Activated CD4-positive, alpha-beta T cell treated with anti-CD3 and anti-CD28 coated beads, Interleukin-2, amount 10 ng/mL, durations not matched to agents 24 days and 14 days (primary cell): ENCODE measurements at regions not wholly inside any gene's neighbourhood (a gene's known extent, or its start where the extent isn't known, plus 50 kb on each side); places are given as distances from the start of the nearest gene placed in this dataset.

Experiments used
- DNase-seq: peaks from one replicate; pipeline ENCODE4 v3.0.0; 2022
- H3K27ac Mint-ChIP-seq: one replicate; pipeline ENCODE4 v1.8.0; 2022; ENCODE audit warnings: mild to moderate bottlenecking, mixed read lengths
- H3K27me3 Mint-ChIP-seq: one replicate; pipeline ENCODE4 v1.8.0; 2022; ENCODE audit warnings: mixed read lengths
- H3K36me3 Mint-ChIP-seq: one replicate; pipeline ENCODE4 v1.8.0; 2022; ENCODE audit warnings: low read depth, mild to moderate bottlenecking, mixed read lengths
- H3K4me1 Mint-ChIP-seq: one replicate; pipeline ENCODE4 v1.8.0; 2021; ENCODE audit warnings: mixed read lengths
- H3K4me3 Mint-ChIP-seq: one replicate; pipeline ENCODE4 v1.8.0; 2022; ENCODE audit warnings: mild to moderate bottlenecking, moderate library complexity, mixed read lengths
- H3K9me3 Mint-ChIP-seq: one replicate; pipeline ENCODE4 v1.8.0; 2021; ENCODE audit warnings: mixed read lengths
- intact Hi-C: fragments of 100-400 bp; cut with micrococcal nuclease; formaldehyde crosslinking; loops from one replicate; pipeline ENCODE4 v1.15.1; 2023

DNA sequence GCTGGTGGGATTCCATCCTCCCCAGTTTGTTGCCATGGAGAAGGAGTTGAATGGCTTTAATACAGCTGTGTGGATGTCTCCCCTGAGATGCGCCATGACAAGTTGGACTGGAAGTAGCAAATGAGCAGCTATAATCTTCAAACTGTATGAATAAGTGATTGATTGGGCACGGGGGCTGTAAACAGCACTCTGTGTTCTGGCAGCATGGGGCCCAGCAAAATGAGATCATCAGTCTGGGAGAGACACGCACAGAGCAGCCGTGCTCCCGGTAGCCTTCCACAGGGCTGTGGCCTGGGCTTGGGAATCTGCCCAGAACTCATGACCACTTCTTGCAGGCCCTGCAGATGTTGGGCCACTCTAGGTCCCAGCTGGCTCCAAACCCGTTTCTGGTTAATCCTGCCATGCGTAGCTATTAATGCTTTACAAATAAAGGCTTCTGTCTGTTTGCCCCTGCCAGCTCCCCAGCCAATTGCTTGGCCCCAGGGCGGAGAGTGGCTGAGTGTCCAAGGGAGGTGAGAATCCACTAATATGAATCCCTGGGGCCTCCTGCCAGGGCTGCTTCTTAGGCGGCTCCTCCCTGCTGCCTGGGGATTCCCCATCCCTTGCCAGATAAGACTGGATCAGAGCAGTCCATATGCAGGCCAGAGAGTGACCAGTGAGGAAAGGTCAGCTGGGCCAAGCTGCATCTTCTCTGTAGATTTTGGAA, 642.9 kb downstream of the AJAP1 start:
- no peaks in the 10 kb centered on the region for H3K4me1 Mint-ChIP-seq
- no peaks in the 10 kb centered on the region for H3K36me3 Mint-ChIP-seq
- H3K9me3 Mint-ChIP-seq: no peaks in the 10 kb centered on the region
- no peaks in the 10 kb centered on the region for H3K27me3 Mint-ChIP-seq
- H3K4me3 Mint-ChIP-seq: no peak overlapping the region
- no peak for DNase-seq
- H3K27ac Mint-ChIP-seq: no peak overlapping the region
- intact Hi-C loops: no loop called here

DNA sequence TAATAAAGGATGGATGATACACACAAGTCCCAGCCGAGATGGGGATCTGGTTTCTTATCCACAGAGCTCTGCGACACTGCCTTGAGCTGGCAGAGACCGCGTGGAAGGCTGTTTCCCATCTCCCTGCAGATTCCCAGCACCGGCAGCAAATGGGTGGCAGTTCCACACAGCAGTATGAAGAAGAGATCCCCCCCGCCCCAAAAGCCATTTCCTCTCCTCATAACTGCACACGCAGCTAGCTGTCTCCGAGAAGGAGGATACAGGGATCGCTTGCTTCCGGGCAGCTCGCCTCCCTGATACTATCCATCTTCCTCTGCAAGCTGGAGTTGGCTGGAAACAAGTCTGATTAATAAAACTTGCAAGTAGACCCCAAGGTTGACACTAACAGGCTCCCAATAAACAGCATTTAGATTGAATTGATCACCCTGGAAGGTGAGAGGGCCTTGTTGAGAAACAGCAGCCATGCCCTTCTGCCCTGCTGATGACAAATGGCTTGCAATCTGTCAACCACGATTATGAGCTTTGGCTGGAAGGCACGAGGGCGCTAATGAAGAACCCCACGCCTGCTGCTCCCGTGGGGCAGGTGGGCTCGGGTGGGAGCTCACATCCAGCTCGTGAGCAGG, 642.3 kb downstream of the AJAP1 start:
- H3K4me1 Mint-ChIP-seq: no peaks in the 10 kb centered on the region
- intact Hi-C loops: no loop called here
- no peaks in the 10 kb centered on the region for H3K9me3 Mint-ChIP-seq
- H3K4me3 Mint-ChIP-seq: no peak overlapping the region
- H3K27ac Mint-ChIP-seq: no peak overlapping the region
- DNase-seq: no peak
- H3K27me3 Mint-ChIP-seq: no peaks in the 10 kb centered on the region
- H3K36me3 Mint-ChIP-seq: no peaks in the 10 kb centered on the region

DNA sequence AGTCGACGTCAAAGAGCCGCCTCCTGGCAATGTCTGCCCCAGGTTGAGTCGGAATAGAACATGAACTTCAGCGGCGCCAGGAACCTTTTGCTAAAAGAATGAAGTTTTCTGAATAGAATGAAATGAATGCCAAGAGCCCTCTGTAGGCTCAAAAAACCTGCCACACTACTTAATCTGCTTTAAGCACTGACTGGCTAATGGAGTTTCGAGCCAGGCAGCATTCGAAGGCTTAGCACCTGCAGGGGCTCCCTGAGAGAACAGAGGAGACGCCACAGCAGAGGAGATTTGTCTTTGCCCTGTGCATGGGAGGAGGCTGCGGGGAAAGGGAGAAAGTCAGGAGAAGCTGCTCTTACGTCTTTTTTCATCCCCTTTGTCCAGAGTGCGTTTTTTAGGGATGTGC, 641.7 kb downstream of the AJAP1 start:
- Mint-ChIP-seq H3K9me3 (no peaks in the 10 kb centered on the region), H3K36me3 (no peaks in the 10 kb centered on the region), H3K27ac (no peak overlapping the region)

DNA sequence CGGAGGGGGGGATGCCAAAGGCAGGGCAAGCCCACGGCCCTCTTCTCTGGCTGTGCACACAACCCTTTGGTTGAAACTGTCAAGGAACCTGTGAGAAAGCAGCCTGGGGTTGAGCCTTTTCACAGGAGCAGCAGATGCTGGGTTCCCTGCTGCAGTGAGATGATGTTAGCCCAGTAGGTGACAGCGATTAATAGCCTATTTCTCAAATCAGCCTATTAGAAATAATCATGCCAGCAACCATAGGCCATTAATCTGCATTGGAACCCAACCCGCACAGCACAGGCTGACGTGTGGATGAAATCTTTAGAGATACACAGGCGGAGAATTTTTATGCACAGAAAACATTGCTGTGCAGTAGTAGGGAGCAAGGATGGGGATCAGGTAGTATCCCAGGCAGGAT, 637.5 kb downstream of the AJAP1 start:
- intact Hi-C loops: no loop called here
- no peak overlapping the region for H3K27ac Mint-ChIP-seq
- no peak overlapping the region for H3K4me3 Mint-ChIP-seq
- no peaks in the 10 kb centered on the region for H3K4me1 Mint-ChIP-seq
- H3K9me3 Mint-ChIP-seq: no peaks in the 10 kb centered on the region
- no peaks in the 10 kb centered on the region for H3K36me3 Mint-ChIP-seq
- no peaks in the 10 kb centered on the region for H3K27me3 Mint-ChIP-seq
- no peak for DNase-seq

More for the DNA sequence above, 641.7 kb downstream of the AJAP1 start:
- Mint-ChIP-seq H3K4me1 (no peaks in the 10 kb centered on the region), H3K27me3 (no peaks in the 10 kb centered on the region), H3K4me3 (no peak overlapping the region)
- no peak for DNase-seq
- intact Hi-C loops: no loop called here

DNA sequence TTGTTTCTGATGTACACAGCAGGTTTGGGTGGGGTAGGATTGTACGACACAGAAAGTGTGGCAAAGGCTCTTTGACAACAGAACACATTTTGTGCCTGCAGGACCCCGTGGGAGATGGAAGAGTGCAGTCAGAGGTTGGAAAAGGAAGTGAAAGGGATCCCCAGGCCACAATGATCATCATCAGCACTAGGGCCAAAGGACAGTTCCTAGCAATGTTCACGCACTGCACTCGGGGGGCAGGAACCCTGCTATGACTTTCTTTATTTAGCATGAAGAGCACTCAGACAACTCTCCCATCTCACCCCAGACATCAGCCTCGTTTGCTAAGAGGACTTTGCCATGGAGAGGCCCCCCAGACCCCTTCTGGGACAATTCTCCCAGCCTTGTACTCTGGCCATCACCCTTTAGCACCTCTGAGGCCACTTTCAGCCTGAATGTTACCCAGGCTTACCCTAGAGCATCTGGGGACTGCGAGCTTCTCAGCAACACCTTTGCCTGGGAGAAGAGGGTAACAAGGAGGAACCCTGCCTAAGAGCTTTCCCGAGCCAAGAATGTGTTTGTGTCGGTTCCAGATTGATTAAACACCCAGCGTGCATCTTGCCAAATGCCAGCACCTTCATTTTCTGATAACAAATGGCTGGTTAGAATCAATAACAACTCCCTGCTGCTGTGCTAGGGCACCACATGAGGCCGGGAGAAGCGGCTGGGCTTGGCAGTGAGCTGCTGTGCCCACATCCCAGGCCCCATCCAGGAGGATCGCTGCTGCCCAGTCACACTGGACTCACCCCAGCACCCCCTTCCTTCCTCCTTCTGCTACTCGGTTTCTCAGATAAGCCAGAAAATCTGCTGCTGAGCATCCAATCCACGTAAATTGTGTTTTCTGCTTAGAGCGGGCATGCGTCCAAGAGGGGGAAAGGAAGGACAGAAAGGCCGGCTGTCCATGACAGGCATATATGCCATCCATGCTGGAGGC, 633.1 kb downstream of the AJAP1 start:
- H3K27me3 Mint-ChIP-seq: no peaks in the 10 kb centered on the region
- no peaks in the 10 kb centered on the region for H3K9me3 Mint-ChIP-seq
- H3K27ac Mint-ChIP-seq: no peak overlapping the region
- H3K36me3 Mint-ChIP-seq: no peaks in the 10 kb centered on the region
- intact Hi-C loops: no loop called here
- no peak overlapping the region for H3K4me3 Mint-ChIP-seq
- H3K4me1 Mint-ChIP-seq: no peaks in the 10 kb centered on the region
- DNase-seq: no peak

DNA sequence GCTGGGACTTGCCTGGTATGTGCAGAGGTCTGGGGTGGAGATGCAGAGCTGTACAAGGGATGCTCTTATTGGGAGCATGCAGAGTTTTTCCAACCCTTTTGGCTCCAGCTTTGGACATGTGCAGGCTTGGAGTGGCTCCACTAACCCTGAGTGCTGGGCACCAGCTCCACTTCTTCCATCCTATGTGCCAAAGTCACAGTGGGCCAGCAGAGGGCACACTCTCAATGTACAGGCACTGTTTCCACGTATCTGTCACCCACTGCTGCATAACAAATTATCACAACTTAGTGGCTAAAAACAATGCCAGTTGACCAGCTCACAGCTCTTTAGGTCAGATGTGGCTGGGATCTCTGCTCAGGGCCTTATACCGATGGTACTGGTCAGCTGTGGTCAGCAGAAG, 631.8 kb downstream of the AJAP1 start:
- no peaks in the 10 kb centered on the region for H3K4me1 Mint-ChIP-seq
- no peaks in the 10 kb centered on the region for H3K27me3 Mint-ChIP-seq
- H3K4me3 Mint-ChIP-seq: no peak overlapping the region
- peak; percentile 80 for DNase-seq
- no peak overlapping the region for H3K27ac Mint-ChIP-seq
- intact Hi-C loops: no loop called here
- H3K9me3 Mint-ChIP-seq: no peaks in the 10 kb centered on the region
- H3K36me3 Mint-ChIP-seq: no peaks in the 10 kb centered on the region

DNA sequence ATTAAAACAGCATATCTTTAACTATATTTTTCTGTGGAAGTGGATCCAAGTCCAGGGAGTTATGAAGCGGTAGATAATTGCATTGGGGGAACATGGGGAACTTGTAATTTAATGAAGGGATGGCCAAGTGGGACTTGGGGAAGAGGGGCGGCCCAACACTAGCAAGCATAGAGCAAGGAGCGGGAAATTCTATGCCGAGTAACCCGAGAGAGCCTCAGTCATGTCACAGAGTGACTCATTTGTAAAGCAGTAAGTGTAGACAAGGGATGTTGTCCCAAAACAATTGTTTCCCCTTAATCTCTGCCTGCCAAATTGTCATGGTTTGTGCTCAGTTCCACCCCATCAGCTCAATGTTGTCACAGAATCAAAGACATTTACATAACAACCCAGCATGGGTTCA, 620.1 kb downstream of the AJAP1 start:
- Mint-ChIP-seq H3K9me3 (no peaks in the 10 kb centered on the region), H3K36me3 (no peaks in the 10 kb centered on the region), H3K4me1 (no peaks in the 10 kb centered on the region)

DNA sequence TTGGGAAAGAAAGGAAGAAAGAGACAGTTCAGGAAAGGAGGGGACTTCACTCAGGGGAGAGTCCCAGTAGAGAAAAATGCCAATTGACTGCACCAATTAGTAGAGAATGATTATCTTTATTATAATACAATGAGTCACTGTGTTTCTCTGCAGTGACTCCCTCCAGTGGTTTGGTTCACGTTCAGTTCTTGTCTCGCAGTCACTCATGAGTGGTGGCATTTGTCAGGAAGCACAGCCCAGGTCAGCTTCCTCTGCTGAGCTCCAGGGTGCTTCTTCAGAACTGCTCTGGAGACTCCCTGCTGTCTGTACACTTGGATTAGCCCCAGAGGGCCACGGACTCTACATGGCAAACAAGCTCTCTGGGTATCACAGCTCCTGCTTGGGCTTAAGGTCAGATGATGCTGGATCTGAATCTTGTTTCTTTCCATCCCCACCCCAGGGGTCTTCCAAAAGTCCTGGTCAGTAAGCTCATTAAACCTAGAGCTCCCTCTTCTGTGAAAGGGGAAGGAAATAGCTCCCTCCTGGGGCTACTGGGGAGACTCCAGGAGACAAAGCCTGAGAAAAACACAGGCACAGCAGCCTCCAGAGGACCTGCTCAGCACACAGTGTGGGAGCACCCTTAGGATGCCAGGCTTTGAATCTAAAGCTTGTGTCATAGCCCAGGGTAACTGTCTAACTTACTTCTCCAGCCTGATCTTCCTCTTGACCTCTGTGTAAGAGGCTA, 619.0 kb downstream of the AJAP1 start:
- H3K4me1 Mint-ChIP-seq: no peaks in the 10 kb centered on the region
- no peaks in the 10 kb centered on the region for H3K27me3 Mint-ChIP-seq
- intact Hi-C loops: no loop called here
- no peak overlapping the region for H3K4me3 Mint-ChIP-seq
- no peaks in the 10 kb centered on the region for H3K36me3 Mint-ChIP-seq
- no peaks in the 10 kb centered on the region for H3K9me3 Mint-ChIP-seq
- no peak for DNase-seq
- H3K27ac Mint-ChIP-seq: no peak overlapping the region

More for the DNA sequence above, 620.1 kb downstream of the AJAP1 start:
- H3K27ac Mint-ChIP-seq: no peak overlapping the region
- H3K27me3 Mint-ChIP-seq: no peaks in the 10 kb centered on the region
- DNase-seq: no peak
- intact Hi-C loops: no loop called here
- no peak overlapping the region for H3K4me3 Mint-ChIP-seq

DNA sequence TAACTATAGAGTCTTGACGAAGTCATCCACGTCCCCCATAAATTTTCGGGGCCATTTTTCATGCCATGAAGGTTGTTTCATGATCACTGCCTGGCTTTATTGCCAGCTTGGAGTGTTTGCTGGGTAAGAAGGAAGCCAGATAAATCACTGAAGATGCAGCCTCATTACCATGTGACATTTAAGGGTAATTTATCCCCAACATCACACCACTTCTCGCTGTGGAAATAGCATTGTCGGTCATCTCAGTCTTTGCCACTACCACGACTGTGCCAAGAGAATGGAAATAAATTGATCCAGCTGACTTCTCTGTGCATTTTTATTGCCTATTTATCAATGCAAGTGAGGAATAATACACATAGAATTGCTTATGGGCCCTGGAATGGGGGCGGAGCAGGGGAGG, 617.9 kb downstream of the AJAP1 start:
- Mint-ChIP-seq H3K27ac (no peak overlapping the region), H3K36me3 (no peaks in the 10 kb centered on the region), H3K4me1 (no peaks in the 10 kb centered on the region), H3K27me3 (no peaks in the 10 kb centered on the region), H3K9me3 (no peaks in the 10 kb centered on the region), H3K4me3 (no peak overlapping the region)
- intact Hi-C loops: no loop called here
- no peak for DNase-seq

DNA sequence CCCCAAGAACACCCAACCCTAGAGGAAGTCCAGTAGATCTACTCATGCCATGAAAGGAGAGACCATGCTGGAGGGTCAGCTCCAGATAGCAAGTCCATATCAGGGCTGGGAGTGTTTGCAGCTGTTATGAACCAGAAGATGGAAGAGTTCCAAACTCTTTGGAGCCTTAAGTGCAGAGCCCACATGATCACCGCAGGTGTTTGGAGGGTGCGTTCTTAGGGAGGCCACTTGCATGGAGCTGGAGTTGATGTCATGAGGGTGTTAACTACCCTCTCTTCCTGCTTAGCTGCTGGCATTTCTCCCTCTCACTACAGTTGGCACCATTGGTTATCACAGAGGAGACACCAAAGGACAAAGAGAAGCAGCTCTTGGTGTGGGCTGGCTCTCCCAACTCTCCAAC, 616.9 kb downstream of the AJAP1 start:
- Mint-ChIP-seq H3K27me3 (no peaks in the 10 kb centered on the region), H3K27ac (no peak overlapping the region), H3K9me3 (no peaks in the 10 kb centered on the region), H3K36me3 (no peaks in the 10 kb centered on the region), H3K4me1 (no peaks in the 10 kb centered on the region), H3K4me3 (no peak overlapping the region)
- intact Hi-C loops: no loop called here
- no peak for DNase-seq

DNA sequence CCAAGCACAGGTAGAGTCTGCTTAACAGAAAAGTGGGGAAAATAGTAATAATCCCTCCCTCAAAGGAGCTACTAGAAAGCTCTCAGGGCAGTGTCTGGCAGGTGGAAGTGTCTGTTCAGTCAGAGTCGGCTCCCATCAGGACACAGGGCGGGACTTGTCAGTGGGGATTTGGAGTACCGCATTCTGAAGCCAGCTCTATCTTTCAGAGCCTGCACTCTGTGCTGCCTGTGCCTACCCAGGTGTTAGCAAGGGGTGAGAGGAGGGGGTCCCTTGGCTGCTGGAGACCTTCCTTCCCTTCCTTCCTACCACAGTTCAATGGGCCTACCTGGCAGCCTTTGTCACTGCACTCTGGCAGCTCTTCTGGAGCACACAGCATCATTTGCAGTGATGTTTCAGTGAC, 615.5 kb downstream of the AJAP1 start:
- intact Hi-C loops: no loop called here
- no peak overlapping the region for H3K27ac Mint-ChIP-seq
- H3K4me3 Mint-ChIP-seq: no peak overlapping the region

DNA sequence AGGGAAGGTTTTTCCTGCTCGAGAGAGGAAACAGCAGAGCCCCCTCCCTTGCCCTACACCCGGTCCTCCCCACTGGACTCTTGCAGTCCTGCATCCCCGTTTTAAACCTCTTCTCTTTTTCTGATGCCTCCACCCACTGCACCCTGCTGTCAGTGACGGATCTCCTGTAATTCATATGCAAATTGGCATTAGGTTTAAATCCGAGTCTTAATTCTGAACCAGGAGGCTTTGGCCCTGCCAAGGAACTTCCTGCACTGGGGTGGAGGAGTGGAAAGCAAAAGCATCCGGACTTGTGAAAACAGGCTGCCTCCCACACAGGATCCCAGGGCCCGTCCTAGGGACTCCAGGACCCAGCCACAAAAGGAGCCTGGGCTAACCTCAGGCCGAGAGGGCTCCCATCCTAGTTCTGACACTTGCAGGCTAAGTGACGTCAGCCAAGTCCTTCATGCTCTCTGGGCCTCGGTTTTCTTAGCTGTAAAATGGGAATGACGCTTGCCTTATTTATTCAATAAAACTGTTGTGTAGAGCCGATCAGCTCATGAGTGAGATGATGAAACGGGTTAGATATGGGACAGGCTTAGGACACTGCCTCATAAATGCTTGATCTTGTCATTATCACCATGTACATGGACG, 613.3 kb downstream of the AJAP1 start:
- H3K36me3 Mint-ChIP-seq: no peaks in the 10 kb centered on the region
- H3K4me1 Mint-ChIP-seq: no peaks in the 10 kb centered on the region
- H3K27me3 Mint-ChIP-seq: no peaks in the 10 kb centered on the region
- no peak overlapping the region for H3K4me3 Mint-ChIP-seq
- no peak overlapping the region for H3K27ac Mint-ChIP-seq
- no peak for DNase-seq
- H3K9me3 Mint-ChIP-seq: no peaks in the 10 kb centered on the region
- intact Hi-C loops: no loop called here

More for the DNA sequence above, 615.5 kb downstream of the AJAP1 start:
- Mint-ChIP-seq H3K27me3 (no peaks in the 10 kb centered on the region), H3K4me1 (no peaks in the 10 kb centered on the region), H3K9me3 (no peaks in the 10 kb centered on the region), H3K36me3 (no peaks in the 10 kb centered on the region)
- DNase-seq: no peak

DNA sequence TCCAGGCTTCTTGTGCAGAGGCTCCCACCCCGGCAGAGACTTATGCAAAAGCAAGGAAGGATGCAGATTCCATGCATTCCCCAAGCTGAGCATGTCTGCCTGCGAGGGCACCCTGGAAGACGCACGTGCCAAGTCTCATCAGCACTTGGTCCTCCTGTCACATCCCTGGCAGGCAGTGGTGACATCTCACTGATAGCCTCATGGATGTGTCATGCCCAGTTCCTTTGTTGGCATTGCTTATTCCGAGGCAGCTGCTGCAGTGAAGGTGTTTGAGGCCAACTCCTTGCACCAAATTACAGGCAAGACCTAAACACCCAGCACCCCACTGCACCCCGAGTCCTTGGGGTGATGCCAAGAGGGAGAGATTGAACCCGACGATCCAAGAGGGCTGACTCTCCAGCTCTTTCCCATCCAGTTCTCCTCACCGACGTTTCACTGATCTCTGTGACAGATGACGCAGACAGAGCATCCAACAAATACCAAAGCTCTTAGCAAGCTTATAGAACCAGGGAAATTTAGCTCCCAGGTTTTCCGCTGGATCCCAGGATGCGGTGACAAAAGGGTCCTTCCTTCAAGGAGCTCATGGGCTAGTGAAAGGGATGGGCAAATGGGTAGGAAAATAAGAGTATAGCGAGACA, 611.1 kb downstream of the AJAP1 start:
- H3K27ac Mint-ChIP-seq: no peak overlapping the region
- H3K4me3 Mint-ChIP-seq: no peak overlapping the region
- no peaks in the 10 kb centered on the region for H3K27me3 Mint-ChIP-seq
- H3K4me1 Mint-ChIP-seq: no peaks in the 10 kb centered on the region
- peaks cover 4% of the 10 kb centered on the region for H3K9me3 Mint-ChIP-seq
- no peak for DNase-seq
- intact Hi-C loops: no loop called here
- H3K36me3 Mint-ChIP-seq: no peaks in the 10 kb centered on the region
